NB4 (cell line): ENCODE measurements at regions not wholly inside any gene's neighbourhood (a gene's known extent, or its start where the extent isn't known, plus 50 kb on each side); places are given as distances from the start of the nearest gene placed in this dataset.

Experiments used
- CTCF ChIP-seq: IDR thresholded peaks from one replicate; pipeline ENCODE4 v1.5.1; 2012; ENCODE audit warnings: low read depth, low read length
- MAX ChIP-seq: IDR thresholded peaks from 2 replicates; pipeline ENCODE4 v1.6.1; 2011; ENCODE audit warnings: low read depth, low read length
- MYC ChIP-seq: IDR thresholded peaks from 2 replicates; pipeline ENCODE4 v1.6.1; 2011; ENCODE audit warnings: low read depth, low read length
- POLR2A ChIP-seq: IDR thresholded peaks from 2 replicates; pipeline ENCODE4 v1.6.1; 2011; ENCODE audit warnings: mild to moderate bottlenecking; ENCODE audit not compliant: insufficient read length; ENCODE audit errors: extremely low read depth

GRCh38 chr6:154629127-154629526 lies 104.1 kb upstream of the SCAF8 start:
- no peak for TF ChIP-seq POLR2A
- no peak for TF ChIP-seq CTCF
- TF ChIP-seq MYC, result no peak
- TF ChIP-seq MAX, result no peak
